T-helper 2 cell treated with Interferon-gamma antibody and Interleukin-4, amounts not matched to agents 5 μg/mL and 100 μg/mL, for 36 hours (primary cell): ENCODE measurements at regions not wholly inside any gene's neighbourhood (a gene's known extent, or its start where the extent isn't known, plus 50 kb on each side); places are given as distances from the start of the nearest gene placed in this dataset.
"Not testable (repeated sequence)": the region's sequence is repeated elsewhere in the genome, so short reads cannot be mapped to it uniquely, and the experiment has no call there.

Source experiments
- DNase-seq: peaks from one replicate; pipeline ENCODE4 v3.0.0; 2021; ENCODE audit warnings: low spot score
- H3K27ac Mint-ChIP-seq: one replicate; pipeline ENCODE4 v1.8.0; 2021; ENCODE audit warnings: mild to moderate bottlenecking, mixed read lengths
- H3K27me3 Mint-ChIP-seq: one replicate; pipeline ENCODE4 v1.8.0; 2021; ENCODE audit warnings: low read depth, mixed read lengths
- H3K36me3 Mint-ChIP-seq: one replicate; pipeline ENCODE4 v1.8.0; 2021; ENCODE audit warnings: low read depth, mixed read lengths
- H3K4me1 Mint-ChIP-seq: one replicate; pipeline ENCODE4 v1.8.0; 2021; ENCODE audit warnings: low read depth, mixed read lengths
- H3K4me3 Mint-ChIP-seq: one replicate; pipeline ENCODE4 v1.8.0; 2022; ENCODE audit warnings: mild to moderate bottlenecking, moderate library complexity, mixed read lengths
- H3K9me3 Mint-ChIP-seq: one replicate; pipeline ENCODE4 v1.8.0; 2021; ENCODE audit warnings: mixed read lengths

DNA sequence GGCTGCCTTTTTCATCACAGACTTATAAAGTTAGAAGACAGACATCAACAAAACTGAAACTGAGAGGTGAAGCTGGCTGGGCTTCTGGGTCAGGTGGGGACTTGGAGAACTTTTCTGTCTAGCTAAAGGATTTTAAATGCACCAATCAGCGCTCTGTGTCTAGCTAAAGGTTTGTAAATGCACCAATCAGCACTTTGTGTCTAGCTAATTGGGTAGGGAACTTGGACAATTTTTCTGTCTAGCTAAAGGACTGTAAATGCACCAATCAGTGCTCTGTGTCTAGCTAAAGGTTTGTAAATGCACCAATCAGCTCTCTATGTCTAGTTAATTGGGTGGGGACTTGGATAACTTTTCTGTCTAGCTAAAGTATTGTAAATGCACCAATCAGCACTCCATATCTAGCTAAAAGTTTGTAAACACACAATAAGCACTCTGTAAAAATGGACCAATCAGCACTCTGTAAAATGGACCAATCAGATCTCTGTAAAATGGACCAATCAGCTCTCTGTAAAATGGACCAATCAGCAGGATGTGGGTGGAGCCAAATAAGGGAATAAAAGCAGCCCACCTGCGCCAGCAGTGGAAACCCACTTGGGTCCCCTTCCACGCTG lies 710.3 kb upstream of the INTU start:
- H3K9me3 Mint-ChIP-seq = peaks cover 38% of the 10 kb centered on the region
- DNase-seq, H3K27me3 Mint-ChIP-seq: not testable (repeated sequence)

GRCh38 chr4:126924237-126924636 lies 708.5 kb upstream of the INTU start:
- Mint-ChIP-seq H3K4me1 (no peaks in the 10 kb centered on the region), H3K36me3 (no peaks in the 10 kb centered on the region), H3K27ac (no peak overlapping the region), H3K27me3 (no peaks in the 10 kb centered on the region), H3K9me3 (peaks cover 23% of the 10 kb centered on the region), H3K4me3 (no peak overlapping the region)
- no peak for DNase-seq

More for the DNA sequence above, 710.3 kb upstream of the INTU start:
- not testable (repeated sequence) for H3K36me3 Mint-ChIP-seq, H3K4me3 Mint-ChIP-seq, H3K4me1 Mint-ChIP-seq, H3K27ac Mint-ChIP-seq

DNA sequence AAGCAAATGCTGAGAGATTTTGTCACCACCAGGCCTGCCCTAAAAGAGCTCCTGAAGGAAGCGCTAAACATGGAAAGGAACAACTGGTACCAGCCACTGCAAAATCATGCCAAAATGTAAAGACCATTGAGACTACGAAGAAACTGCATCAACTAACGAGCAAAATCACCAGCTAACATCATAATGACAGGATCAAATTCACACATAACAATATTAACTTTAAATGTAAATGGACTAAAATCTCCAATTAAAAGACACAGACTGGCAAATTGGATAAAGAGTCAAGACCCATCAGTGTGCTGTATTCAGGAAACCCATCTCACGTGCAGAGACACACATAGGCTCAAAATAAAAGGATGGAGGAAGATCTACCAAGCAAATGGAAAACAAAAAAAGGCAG lies 702.7 kb upstream of the INTU start:
- H3K27me3 Mint-ChIP-seq, DNase-seq, H3K4me3 Mint-ChIP-seq, H3K27ac Mint-ChIP-seq, H3K9me3 Mint-ChIP-seq, H3K36me3 Mint-ChIP-seq, H3K4me1 Mint-ChIP-seq: not testable (repeated sequence)

- no peak overlapping the region for H3K4me3 Mint-ChIP-seq
- H3K4me1 Mint-ChIP-seq = no peaks in the 10 kb centered on the region
- H3K36me3 Mint-ChIP-seq = no peaks in the 10 kb centered on the region
- H3K27ac Mint-ChIP-seq = no peak overlapping the region
- H3K9me3 Mint-ChIP-seq = peaks cover 5% of the 10 kb centered on the region
- H3K27me3 Mint-ChIP-seq = no peaks in the 10 kb centered on the region
- no peak for DNase-seq
Observed at GRCh38 chr4:126935801-126936200, 697.0 kb upstream of the INTU start.

- H3K36me3 Mint-ChIP-seq = no peaks in the 10 kb centered on the region
- H3K9me3 Mint-ChIP-seq = peaks cover 11% of the 10 kb centered on the region
- H3K27ac Mint-ChIP-seq = no peak overlapping the region
- H3K4me1 Mint-ChIP-seq = no peaks in the 10 kb centered on the region
- no peaks in the 10 kb centered on the region for H3K27me3 Mint-ChIP-seq
- no peak overlapping the region for H3K4me3 Mint-ChIP-seq
- no peak for DNase-seq
Observed at GRCh38 chr4:126937342-126937741, 695.4 kb upstream of the INTU start.

DNA sequence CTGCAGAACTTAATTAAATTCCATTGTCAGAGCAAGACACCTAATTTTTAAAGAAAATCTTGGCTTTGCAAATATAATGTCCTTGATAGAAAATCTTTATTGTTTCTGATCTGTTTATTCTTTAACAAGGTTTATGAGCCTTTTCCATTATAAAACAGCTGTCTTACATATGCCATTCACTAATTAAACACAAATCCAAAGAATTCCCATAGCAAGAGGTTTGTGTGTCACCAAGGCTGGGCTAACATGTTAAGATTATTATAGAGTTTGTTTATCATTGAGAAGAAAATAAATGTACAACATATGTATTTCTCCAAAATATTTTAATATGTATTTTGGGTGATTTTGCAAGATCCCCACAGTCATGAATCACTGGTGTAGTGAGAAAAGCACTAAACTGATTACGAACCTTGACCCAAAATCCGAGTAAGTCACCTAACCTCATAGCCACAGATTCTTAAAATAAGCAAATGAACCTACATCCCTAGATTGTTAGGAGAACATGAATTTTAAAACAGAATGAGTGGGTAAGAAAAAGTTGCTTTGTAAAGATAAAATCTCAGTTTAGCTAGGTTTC lies 694.8 kb upstream of the INTU start:
- no peak overlapping the region for H3K27ac Mint-ChIP-seq
- no peak for DNase-seq
- no peaks in the 10 kb centered on the region for H3K27me3 Mint-ChIP-seq
- H3K36me3 Mint-ChIP-seq = no peaks in the 10 kb centered on the region
- no peak overlapping the region for H3K4me3 Mint-ChIP-seq
- H3K4me1 Mint-ChIP-seq = no peaks in the 10 kb centered on the region
- peaks cover 16% of the 10 kb centered on the region for H3K9me3 Mint-ChIP-seq

DNA sequence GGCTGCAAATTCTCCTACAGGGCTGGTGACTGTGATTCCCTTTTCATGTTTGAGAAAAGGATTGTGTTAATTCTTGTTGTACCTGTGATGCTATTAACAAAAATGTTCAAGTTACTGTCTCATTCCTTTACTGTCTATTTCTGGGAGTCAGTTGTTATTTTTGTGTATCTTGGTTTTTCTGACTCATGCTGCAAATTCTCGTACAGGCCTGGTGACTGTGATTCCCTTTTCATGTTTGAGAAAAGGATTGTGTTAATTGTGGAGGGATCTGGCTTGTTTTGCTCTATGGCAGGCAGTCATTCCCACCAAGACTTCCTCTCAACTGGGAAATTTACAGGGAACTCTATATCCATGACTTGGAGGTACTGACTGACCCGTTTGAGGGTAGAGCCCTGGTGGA lies 693.4 kb upstream of the INTU start:
- Mint-ChIP-seq H3K4me1 (no peaks in the 10 kb centered on the region), H3K36me3 (no peaks in the 10 kb centered on the region), H3K4me3 (no peak overlapping the region), H3K27me3 (no peaks in the 10 kb centered on the region), H3K27ac (no peak overlapping the region), H3K9me3 (peaks cover 16% of the 10 kb centered on the region)
- no peak for DNase-seq

GRCh38 chr4:126947536-126947935 lies 685.2 kb upstream of the INTU start:
- H3K36me3 Mint-ChIP-seq = no peaks in the 10 kb centered on the region
- H3K4me3 Mint-ChIP-seq = no peak overlapping the region
- no peak overlapping the region for H3K27ac Mint-ChIP-seq
- no peaks in the 10 kb centered on the region for H3K4me1 Mint-ChIP-seq
- no peak for DNase-seq
- H3K27me3 Mint-ChIP-seq = no peaks in the 10 kb centered on the region
- H3K9me3 Mint-ChIP-seq = peaks cover 10% of the 10 kb centered on the region

- H3K27ac Mint-ChIP-seq = no peak overlapping the region
- H3K4me3 Mint-ChIP-seq = no peak overlapping the region
- H3K36me3 Mint-ChIP-seq = no peaks in the 10 kb centered on the region
- peaks cover 4% of the 10 kb centered on the region for H3K9me3 Mint-ChIP-seq
- H3K27me3 Mint-ChIP-seq = no peaks in the 10 kb centered on the region
- H3K4me1 Mint-ChIP-seq = no peaks in the 10 kb centered on the region
- DNase-seq = no peak
Observed at GRCh38 chr4:126954537-126955291, 678.0 kb upstream of the INTU start.

GRCh38 chr4:126955292-126956183 lies 677.2 kb upstream of the INTU start:
- Mint-ChIP-seq H3K36me3 (no peaks in the 10 kb centered on the region), H3K27me3 (no peaks in the 10 kb centered on the region), H3K4me1 (no peaks in the 10 kb centered on the region), H3K9me3 (peaks cover 4% of the 10 kb centered on the region), H3K27ac (no peak overlapping the region), H3K4me3 (no peak overlapping the region)
- DNase-seq = no peak

DNA sequence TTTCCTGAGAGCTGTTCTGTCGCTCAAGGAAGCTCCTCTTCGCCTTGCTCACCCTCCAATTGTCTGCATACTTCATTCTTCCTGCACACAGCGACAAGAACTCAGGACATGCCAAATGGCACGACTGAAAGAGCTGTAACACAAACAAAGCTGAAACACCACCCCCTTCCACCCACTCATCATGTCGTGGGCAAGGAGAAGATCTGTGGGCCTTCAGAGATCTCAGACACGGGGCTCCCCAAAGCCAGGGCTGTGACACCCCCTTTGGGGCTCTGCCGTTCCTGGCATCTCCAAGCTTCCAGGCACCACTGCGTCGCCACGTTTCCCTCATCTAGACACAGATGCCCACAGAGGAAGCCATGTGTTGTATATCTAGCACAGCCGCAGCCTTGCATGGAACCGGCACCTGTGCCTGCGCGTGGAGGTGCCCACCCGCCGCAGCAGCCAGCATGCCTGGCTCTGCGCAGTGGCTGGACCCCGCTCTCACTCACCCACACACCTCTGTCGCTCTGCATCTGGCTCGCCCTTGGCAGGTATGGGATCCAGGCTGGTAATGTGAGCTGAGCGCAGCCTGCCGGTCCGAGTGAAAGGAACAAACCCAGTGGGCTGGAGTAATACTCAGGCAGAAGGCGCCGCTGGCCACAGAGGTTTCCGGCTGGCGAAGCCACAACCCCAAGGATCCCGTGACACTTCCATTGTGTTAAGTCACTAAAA lies 676.4 kb upstream of the INTU start:
- H3K4me3 Mint-ChIP-seq = no peak overlapping the region
- H3K27ac Mint-ChIP-seq = no peak overlapping the region
- no peaks in the 10 kb centered on the region for H3K36me3 Mint-ChIP-seq
- H3K9me3 Mint-ChIP-seq = peaks cover 4% of the 10 kb centered on the region
- H3K4me1 Mint-ChIP-seq = no peaks in the 10 kb centered on the region
- no peaks in the 10 kb centered on the region for H3K27me3 Mint-ChIP-seq
- no peak for DNase-seq

DNA sequence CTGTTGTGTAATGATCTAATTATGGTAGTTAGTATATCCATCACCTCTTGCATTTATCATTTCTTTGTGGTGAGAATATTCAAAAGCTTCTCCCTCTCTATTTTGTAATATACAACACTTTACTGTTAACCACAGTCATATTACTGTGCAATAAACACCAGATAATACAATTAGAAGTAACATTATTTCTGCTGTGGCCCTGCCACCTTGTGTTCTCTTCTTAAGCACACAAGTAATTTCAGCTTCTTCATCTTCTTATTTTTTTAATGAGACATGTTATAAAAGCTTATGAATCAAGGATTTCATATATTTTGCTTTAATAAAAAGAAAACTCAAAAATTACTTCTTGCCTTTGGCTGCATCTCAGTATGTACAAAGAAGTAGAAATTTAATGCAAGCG lies 675.2 kb upstream of the INTU start:
- H3K4me3 Mint-ChIP-seq = no peak overlapping the region
- H3K9me3 Mint-ChIP-seq = peaks cover 4% of the 10 kb centered on the region
- no peak overlapping the region for H3K27ac Mint-ChIP-seq
- no peak for DNase-seq
- H3K4me1 Mint-ChIP-seq = no peaks in the 10 kb centered on the region
- H3K36me3 Mint-ChIP-seq = no peaks in the 10 kb centered on the region
- H3K27me3 Mint-ChIP-seq = no peaks in the 10 kb centered on the region

DNA sequence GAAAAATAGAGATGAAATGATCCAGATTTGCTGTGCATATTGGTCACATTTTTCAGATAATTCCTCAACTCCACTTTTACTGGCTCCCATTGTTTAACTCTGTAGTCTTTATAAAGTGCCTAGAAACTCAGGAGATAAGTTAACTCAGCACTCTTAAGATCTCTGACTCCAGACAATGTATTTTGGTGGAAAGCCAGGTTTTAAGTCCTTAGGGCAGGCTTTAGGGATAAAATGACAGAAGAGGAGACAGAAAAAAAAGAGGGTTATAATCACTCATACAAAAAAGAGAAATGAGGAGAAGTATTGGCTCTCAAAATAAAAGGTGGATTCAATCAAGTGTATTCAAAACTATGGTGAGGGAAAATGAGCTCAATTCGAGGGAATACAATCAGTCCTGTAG lies 674.8 kb upstream of the INTU start:
- no peaks in the 10 kb centered on the region for H3K4me1 Mint-ChIP-seq
- DNase-seq = no peak
- no peak overlapping the region for H3K27ac Mint-ChIP-seq
- H3K9me3 Mint-ChIP-seq = peaks cover 4% of the 10 kb centered on the region
- H3K36me3 Mint-ChIP-seq = no peaks in the 10 kb centered on the region
- H3K27me3 Mint-ChIP-seq = no peaks in the 10 kb centered on the region
- no peak overlapping the region for H3K4me3 Mint-ChIP-seq
